ENCODE measurements at regions not wholly inside any gene's neighbourhood (a gene's known extent, or its start where the extent isn't known, plus 50 kb on each side); places are given as distances from the start of the nearest gene placed in this dataset.
A peak's percentile ranks its signal among the peaks of the same experiment; 100 is the strongest.

DNA sequence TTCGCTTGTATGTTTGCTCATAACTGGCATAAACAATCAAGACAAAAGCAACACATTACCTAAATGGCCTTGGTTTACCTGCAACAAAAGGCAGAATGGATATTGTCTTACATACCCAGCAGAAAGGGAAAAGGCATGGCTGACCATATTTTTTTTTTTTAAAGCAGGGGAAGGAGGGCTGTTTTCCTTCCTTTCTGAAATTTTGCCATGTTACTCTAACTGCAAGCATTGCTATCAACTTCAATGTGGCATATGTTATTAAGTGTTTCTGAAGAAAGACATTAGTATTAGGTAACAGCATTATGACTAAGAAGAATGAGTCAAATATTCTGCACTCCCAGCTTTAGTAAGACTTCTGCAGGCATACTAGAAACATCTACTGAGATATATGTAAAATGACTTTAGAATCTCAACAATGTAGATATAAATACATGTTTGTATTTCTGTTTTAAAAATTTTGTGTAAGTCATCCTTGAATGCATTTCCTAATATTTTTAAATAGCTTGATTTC is 512.6 kb upstream of the FAM241A start:
- no peak for DNase-seq

- no peak for DNase-seq
These were observed 511.5 kb upstream of the FAM241A start for GRCh38 chr4:111633663-111634266.

DNA sequence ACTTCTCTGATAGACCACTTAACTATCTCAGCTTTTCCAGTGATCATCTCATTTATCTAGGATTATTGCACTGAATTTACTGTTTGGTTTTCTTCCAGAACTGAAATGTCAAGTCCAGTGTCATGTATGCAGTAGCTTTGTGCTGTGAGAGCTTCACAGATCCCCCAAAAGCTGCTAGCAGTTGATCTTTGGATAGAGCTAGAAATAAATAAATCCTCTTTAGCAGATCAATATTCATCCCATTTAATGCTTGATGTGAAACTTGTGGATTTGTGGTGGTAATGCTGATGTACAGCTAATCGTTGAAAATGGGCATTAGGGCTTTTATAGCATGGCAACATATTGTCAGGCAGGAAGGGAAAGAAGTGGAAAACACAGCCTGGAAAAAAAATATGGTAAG is 509.6 kb upstream of the FAM241A start:
- no peak for DNase-seq

DNA sequence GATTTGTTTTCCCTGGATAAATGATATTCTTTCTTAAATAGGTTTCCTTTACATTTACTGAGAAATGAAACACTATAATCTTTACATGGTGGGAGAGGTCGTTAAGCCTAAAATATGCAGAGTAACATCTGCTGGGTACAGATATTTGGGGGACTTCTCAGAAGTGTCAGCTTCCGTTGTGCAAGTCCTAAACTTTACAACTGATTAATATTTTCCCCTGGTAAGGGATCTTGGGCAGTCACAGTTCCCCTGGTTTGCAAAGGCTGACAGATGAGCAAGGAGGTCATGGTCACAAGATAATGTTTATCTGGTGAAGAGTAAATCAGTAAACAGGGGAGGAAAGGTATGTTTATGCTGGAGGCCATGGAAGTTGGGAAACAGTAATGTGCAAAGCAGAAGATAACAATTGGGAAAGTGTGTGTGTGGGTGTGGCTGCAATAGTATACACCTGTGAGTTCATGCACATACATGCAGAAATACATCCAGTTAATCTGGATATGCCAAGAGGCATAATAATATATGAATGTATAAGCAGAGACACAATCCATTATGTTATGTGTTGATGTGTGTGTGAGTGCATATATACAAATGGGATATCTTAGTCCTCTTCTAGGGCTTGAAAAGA is 508.2 kb upstream of the FAM241A start:
- no peak for DNase-seq

GRCh38 chr4:111639120-111639690 is 506.0 kb upstream of the FAM241A start:
- no peak for DNase-seq

- DNase-seq: peak; percentile 20
These were observed 505.4 kb upstream of the FAM241A start for GRCh38 chr4:111639876-111640275.

- peak; percentile 88 for DNase-seq
These were observed 503.3 kb upstream of the FAM241A start for GRCh38 chr4:111641813-111642579.

- DNase-seq: no peak
These were observed 497.2 kb upstream of the FAM241A start for GRCh38 chr4:111648056-111648455.

GRCh38 chr4:111649308-111649707 is 495.9 kb upstream of the FAM241A start:
- peak; percentile 3 for DNase-seq

DNA sequence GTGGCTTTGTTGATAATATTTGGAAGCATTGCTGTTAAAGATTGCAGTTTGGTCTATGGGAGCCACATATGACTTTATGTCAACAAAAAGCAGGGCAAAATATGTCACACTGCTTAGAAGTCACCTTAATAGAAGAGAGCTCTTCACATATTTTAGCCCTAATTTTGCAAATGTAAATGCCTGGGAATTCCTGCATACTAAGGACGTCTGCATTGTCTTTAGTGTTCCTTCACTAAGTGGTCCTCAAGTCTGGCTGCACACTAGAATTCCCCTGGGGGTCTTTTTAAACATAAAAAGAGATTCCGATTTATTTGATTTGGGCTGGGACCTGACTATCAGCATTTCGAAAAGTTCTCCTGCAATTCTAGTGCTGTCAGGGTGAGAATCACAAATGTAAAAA is 495.1 kb upstream of the FAM241A start:
- no peak for DNase-seq

DNA sequence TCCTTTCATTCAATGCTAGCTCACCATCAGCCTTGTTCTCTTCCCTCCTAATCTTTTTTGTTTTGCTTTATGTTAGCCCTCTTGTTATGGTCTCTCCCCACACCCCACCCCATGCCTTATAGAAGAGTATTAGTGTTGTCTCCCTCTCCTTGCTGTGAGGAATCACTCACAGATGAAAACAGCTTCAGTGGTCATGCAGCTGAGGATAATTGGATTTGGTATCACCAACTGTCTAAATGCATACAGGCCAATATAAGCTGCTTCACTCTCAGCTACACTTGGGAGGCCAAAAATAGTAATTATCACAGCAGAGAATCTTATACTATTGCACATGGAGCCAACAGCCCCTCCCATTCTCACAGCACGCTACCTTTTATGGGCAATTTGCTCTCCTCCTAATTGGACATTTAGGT is 494.6 kb upstream of the FAM241A start:
- DNase-seq: no peak

GRCh38 chr4:111652236-111652635 is 493.0 kb upstream of the FAM241A start:
- DNase-seq: no peak

GRCh38 chr4:111652986-111653385 is 492.3 kb upstream of the FAM241A start:
- no peak for DNase-seq

DNA sequence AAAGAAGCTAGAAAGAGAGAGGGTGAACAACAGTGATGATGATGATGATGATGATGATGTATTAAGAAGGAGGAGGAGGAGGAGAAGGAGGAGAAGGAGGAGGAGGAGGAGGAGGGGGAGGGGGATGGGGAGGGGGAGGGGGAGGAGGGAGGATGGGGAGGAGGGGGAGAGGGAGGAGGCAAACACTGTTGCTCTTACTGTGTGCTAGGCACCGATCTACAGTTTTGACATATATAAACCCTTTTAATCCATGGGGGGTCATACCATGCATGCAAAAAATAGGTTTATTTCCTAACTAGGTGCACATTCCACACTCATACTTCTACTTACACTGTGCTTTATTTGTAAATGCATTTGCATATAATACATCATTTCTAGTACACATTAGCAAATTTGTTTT is 482.8 kb upstream of the FAM241A start:
- DNase-seq: peak; percentile 4

GRCh38 chr4:111664308-111664945 is 480.8 kb upstream of the FAM241A start:
- no peak for DNase-seq

- no peak for DNase-seq
These were observed 478.4 kb upstream of the FAM241A start for GRCh38 chr4:111666826-111667360.

- no peak for DNase-seq
These were observed 473.5 kb upstream of the FAM241A start for GRCh38 chr4:111671756-111672155.

DNA sequence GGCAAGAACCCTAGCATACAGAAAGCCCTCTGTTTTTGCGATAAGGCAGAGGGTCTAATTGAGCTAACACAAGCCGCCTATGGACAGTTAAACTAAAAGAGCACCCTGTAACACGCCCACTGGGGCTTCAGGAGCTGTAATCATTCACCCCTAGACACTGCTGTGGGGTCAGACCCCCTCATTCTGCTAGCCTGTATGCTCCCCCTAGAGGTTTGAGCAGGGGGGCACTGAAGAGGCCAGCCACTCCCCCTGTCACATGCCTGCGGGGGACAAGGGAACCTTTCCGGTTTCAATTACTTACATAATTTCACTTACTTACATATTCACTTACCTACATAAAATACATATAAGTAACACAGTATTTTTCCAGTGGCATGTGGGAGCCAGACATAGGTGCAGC is 469.5 kb upstream of the FAM241A start:
- no peak for DNase-seq

DNA sequence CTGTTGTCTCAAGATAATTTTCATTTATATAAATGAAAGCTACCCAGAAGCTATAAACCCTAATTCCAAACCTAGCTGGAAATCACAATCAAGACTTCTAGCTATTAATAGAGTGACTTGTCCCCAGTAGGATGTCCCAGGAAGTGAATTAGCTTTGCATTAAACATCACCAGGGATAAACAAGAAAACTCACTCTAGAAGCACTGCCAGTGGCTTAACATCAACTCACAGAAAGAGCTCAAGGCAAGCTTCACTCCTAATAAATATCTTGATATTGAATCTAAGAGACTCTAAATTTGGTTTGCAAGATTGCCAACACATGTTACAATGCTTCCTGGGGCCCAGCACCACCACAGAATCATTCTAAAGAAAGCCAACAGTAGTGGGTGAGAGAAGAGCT is 468.7 kb upstream of the FAM241A start:
- no peak for DNase-seq

DNA sequence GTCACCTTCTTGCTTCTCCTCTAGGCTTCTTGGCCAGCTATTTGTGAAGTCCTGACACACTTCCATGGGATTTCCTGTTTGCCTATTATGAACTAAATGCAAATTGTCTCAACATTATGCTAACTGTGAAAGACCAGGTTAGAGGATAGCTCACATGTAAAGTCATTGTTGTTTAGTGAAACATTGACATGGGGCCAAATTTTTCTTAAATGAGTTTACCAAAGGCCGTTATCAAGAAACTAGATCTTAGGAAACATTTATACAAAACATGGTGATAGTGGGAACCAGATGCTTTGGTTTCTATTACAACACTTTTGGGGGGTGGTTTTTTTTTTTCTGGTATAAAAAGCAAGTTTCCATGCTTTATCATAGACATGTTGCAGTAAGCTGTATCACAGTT is 466.8 kb upstream of the FAM241A start:
- DNase-seq: no peak

GRCh38 chr4:111678908-111679307 is 466.3 kb upstream of the FAM241A start:
- no peak for DNase-seq

GRCh38 chr4:111681270-111681669 is 464.0 kb upstream of the FAM241A start:
- DNase-seq: no peak

DNA sequence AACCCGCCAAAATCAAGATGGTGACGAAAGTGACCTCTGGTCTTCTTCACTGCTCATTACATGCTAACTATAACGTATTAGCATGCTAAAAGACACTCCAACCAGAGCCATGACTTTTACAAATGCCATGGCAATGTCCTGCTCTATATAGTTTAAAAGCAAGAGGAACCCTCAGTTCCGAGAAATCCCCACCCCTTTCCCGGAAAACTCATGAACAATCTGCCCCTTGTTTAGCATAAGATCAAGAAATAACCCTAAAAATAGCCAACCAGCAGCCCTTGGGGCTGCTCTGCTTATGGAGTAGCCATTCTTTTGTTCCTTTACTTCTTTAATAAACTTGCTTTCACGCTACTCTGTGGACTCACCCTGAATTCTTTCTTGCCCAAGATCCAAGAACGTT is 463.5 kb upstream of the FAM241A start:
- DNase-seq: no peak

Data from DMS53 (cell line).